Neural cell (in vitro differentiated cells): ENCODE measurements at regions not wholly inside any gene's neighbourhood (a gene's known extent, or its start where the extent isn't known, plus 50 kb on each side); places are given as distances from the start of the nearest gene placed in this dataset.

Source experiments
- EZH2 ChIP-seq: fragments of 200-600, 300-800 bp; shearing (Covaris generic), sonication (generic); IDR thresholded peaks from 2 replicates; pipeline ENCODE4 v1.6.1; 2014; ENCODE audit warnings: antibody characterized with exemption, low read length, borderline replicate concordance, mild to moderate bottlenecking; ENCODE audit not compliant: insufficient read depth, poor library complexity, severe bottlenecking
- POLR2AphosphoS5 ChIP-seq: IDR thresholded peaks from 2 replicates; pipeline ENCODE4 v1.6.1; 2012
- REST ChIP-seq: IDR thresholded peaks from 2 replicates; pipeline ENCODE4 v1.6.1; 2012; ENCODE audit warnings: borderline replicate concordance
- SMC3 ChIP-seq: fragments of 450-650 bp; conservative IDR thresholded peaks from 2 replicates; pipeline ENCODE4 v1.6.1; 2014; ENCODE audit warnings: antibody characterized with exemption, mild to moderate bottlenecking, moderate library complexity; ENCODE audit not compliant: poor library complexity
- TF ChIP-seq, protein P1 (sequence below): fragments of 450-650 bp; IDR thresholded peaks from 2 replicates; pipeline ENCODE4 v1.5.1; 2014; ENCODE audit warnings: antibody characterized with exemption, mild to moderate bottlenecking, moderate library complexity; ENCODE audit not compliant: poor library complexity, severe bottlenecking

GRCh38 chr6:132133736-132134445 is 182.7 kb upstream of the CCN2 start:
- TF ChIP-seq, protein P1, sequence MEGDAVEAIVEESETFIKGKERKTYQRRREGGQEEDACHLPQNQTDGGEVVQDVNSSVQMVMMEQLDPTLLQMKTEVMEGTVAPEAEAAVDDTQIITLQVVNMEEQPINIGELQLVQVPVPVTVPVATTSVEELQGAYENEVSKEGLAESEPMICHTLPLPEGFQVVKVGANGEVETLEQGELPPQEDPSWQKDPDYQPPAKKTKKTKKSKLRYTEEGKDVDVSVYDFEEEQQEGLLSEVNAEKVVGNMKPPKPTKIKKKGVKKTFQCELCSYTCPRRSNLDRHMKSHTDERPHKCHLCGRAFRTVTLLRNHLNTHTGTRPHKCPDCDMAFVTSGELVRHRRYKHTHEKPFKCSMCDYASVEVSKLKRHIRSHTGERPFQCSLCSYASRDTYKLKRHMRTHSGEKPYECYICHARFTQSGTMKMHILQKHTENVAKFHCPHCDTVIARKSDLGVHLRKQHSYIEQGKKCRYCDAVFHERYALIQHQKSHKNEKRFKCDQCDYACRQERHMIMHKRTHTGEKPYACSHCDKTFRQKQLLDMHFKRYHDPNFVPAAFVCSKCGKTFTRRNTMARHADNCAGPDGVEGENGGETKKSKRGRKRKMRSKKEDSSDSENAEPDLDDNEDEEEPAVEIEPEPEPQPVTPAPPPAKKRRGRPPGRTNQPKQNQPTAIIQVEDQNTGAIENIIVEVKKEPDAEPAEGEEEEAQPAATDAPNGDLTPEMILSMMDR: no peak
- TF ChIP-seq REST (no peak), POLR2AphosphoS5 (no peak), EZH2 (no peak), SMC3 (no peak)
